Mesenchymal stem cell (in vitro differentiated cells and primary cell): ENCODE measurements at regions not wholly inside any gene's neighbourhood (a gene's known extent, or its start where the extent isn't known, plus 50 kb on each side); places are given as distances from the start of the nearest gene placed in this dataset.

ENCODE experiments used
- DNase-seq: peaks from one replicate; pipeline ENCODE4 v3.0.0-alpha.2; 2013
- H2AFZ ChIP-seq: one replicate; pipeline ENCODE4 v1.6.1; 2013; ENCODE audit warnings: low read depth, mild to moderate bottlenecking, control low read depth, inconsistent platforms, low read length, moderate library complexity
- H2AK5ac ChIP-seq: 2 replicates; pipeline ENCODE4 v1.6.1; 2013; ENCODE audit warnings: low read length, moderate library complexity, mild to moderate bottlenecking, inconsistent platforms; ENCODE audit not compliant: severe bottlenecking
- H2BK120ac ChIP-seq: one replicate; pipeline ENCODE4 v1.6.1; 2013; ENCODE audit warnings: low read depth, mild to moderate bottlenecking, inconsistent platforms, low read length, moderate library complexity
- H2BK12ac ChIP-seq, 2 experiments: one replicate each; pipeline ENCODE4 v1.6.1; 2013; ENCODE audit warnings: inconsistent platforms in 2 of 2, low read length in 2 of 2, mild to moderate bottlenecking in 2 of 2, moderate library complexity in 2 of 2, control low read depth in 1 of 2
- H2BK15ac ChIP-seq: one replicate; pipeline ENCODE4 v1.6.1; 2013; ENCODE audit warnings: mild to moderate bottlenecking, low read depth, inconsistent platforms; ENCODE audit not compliant: poor library complexity, severe bottlenecking
- H2BK5ac ChIP-seq: 2 replicates; pipeline ENCODE4 v1.6.1; 2013; ENCODE audit warnings: low read depth, mild to moderate bottlenecking, low read length, control low read depth, inconsistent platforms; ENCODE audit not compliant: poor library complexity, severe bottlenecking
- H3K14ac ChIP-seq, 2 experiments: one replicate each; pipeline ENCODE4 v1.6.1; 2013; ENCODE audit warnings: inconsistent platforms in 2 of 2, low read length in 2 of 2, control low read depth in 1 of 2, mild to moderate bottlenecking in 1 of 2, moderate library complexity in 1 of 2
- H3K18ac ChIP-seq, 2 experiments: one replicate each; pipeline ENCODE4 v1.6.1; 2013; ENCODE audit warnings: inconsistent platforms in 2 of 2, low read length in 2 of 2, control low read depth in 1 of 2, low read depth in 1 of 2, mild to moderate bottlenecking in 1 of 2
- H3K23ac ChIP-seq, 2 experiments: one replicate each; pipeline ENCODE4 v1.6.1; 2013; ENCODE audit warnings: inconsistent platforms in 2 of 2, low read length in 2 of 2, mild to moderate bottlenecking in 2 of 2, moderate library complexity in 2 of 2, control low read depth in 1 of 2
- H3K27ac ChIP-seq: 2 replicates; pipeline ENCODE4 v1.5.1; 2013; ENCODE audit warnings: mild to moderate bottlenecking, moderate library complexity, low read length, control low read depth, inconsistent platforms; ENCODE audit not compliant: poor library complexity, severe bottlenecking
- H3K27me3 ChIP-seq, 2 experiments: 2 replicates each; pipeline versions ENCODE4 v1.6.1 to v1.7.0; 2013; ENCODE audit warnings: low read length in 2 of 2, mild to moderate bottlenecking in 2 of 2, moderate library complexity in 2 of 2, control low read depth in 1 of 2, inconsistent platforms in 1 of 2; ENCODE audit not compliant: control insufficient read depth in 1 of 2, insufficient read depth in 1 of 2
- H3K36me3 ChIP-seq, 2 experiments: 2 replicates each; pipeline versions ENCODE4 v1.6.1 to v1.7.0; 2013; ENCODE audit warnings: low read length in 2 of 2, control low read depth in 1 of 2, inconsistent platforms in 1 of 2, low read depth in 1 of 2, mild to moderate bottlenecking in 1 of 2; ENCODE audit not compliant: insufficient read depth in 2 of 2, control insufficient read depth in 1 of 2
- H3K4ac ChIP-seq, 2 experiments: one replicate each; pipeline ENCODE4 v1.6.1; 2013; ENCODE audit warnings: inconsistent platforms in 2 of 2, low read length in 2 of 2, mild to moderate bottlenecking in 2 of 2, moderate library complexity in 2 of 2, control low read depth in 1 of 2, low read depth in 1 of 2
- H3K4me1 ChIP-seq: 2 replicates; pipeline ENCODE4 v1.6.1; 2013; ENCODE audit warnings: low read depth, low read length, control low read depth; ENCODE audit not compliant: control insufficient read depth, insufficient read depth
- H3K4me2 ChIP-seq: 2 replicates; pipeline ENCODE4 v1.6.1; 2013; ENCODE audit warnings: low read length, mild to moderate bottlenecking, inconsistent platforms; ENCODE audit not compliant: poor library complexity, severe bottlenecking
- H3K4me3 ChIP-seq, 2 experiments: 2 replicates each; pipeline versions ENCODE4 v1.5.1 to v1.7.0; 2013; ENCODE audit warnings: low read length in 2 of 2, mild to moderate bottlenecking in 2 of 2, control low read depth in 1 of 2, low read depth in 1 of 2; ENCODE audit not compliant: insufficient read depth in 1 of 2
- H3K79me1 ChIP-seq: replicated peaks from 2 replicates; pipeline ENCODE4 v1.6.1; 2013; ENCODE audit warnings: mild to moderate bottlenecking, control low read depth, low read length, inconsistent platforms; ENCODE audit not compliant: poor library complexity, severe bottlenecking
- H3K9ac ChIP-seq: 2 replicates; pipeline ENCODE4 v1.7.0; 2013; ENCODE audit warnings: mild to moderate bottlenecking, low read length, moderate library complexity
- H3K9me3 ChIP-seq: 2 replicates; pipeline ENCODE4 v1.7.0; 2013; ENCODE audit warnings: mild to moderate bottlenecking, low read length; ENCODE audit not compliant: control insufficient read depth
- H4K8ac ChIP-seq: one replicate; pipeline ENCODE4 v1.6.1; 2013; ENCODE audit warnings: inconsistent platforms, mild to moderate bottlenecking, low read length, moderate library complexity
- H4K91ac ChIP-seq: one replicate; pipeline ENCODE4 v1.6.1; 2013; ENCODE audit warnings: mild to moderate bottlenecking, low read length, inconsistent platforms
- WGBS: methylation state at CpG from one replicate; pipeline ENCODE4 v1.1.7; 2013; ENCODE audit warnings: mixed read lengths; 5-methylcytosine and 5-hydroxymethylcytosine counted together

GRCh38 chr4:138297743-138298405 is 55.7 kb upstream of the SLC7A11 start:
- Histone ChIP-seq H3K27me3 (no peaks in the 10 kb centered on the region), H3K9me3 (no peaks in the 10 kb centered on the region), H3K18ac (no peak overlapping the region), H3K4me3 (no peak overlapping the region), H2AK5ac (no peak overlapping the region), H4K91ac (no peak overlapping the region), H2BK15ac (no peak overlapping the region), H4K8ac (no peak overlapping the region), H3K23ac (no peak overlapping the region), H3K9ac (no peak overlapping the region), H2BK120ac (no peak overlapping the region), H3K4ac (no peak overlapping the region), H3K14ac (no peak overlapping the region), H2BK5ac (no peak overlapping the region), H2BK12ac (no peak overlapping the region), H3K4me2 (no peak overlapping the region), H3K36me3 (no peaks in the 10 kb centered on the region), H3K4me1 (no peaks in the 10 kb centered on the region), H3K27ac (no peak overlapping the region), H2AFZ (no peak overlapping the region), H3K79me1 (no peaks in the 10 kb centered on the region)
- 86% methylated on average over 2 of the region's 3 CpGs for WGBS
- no peak for DNase-seq

- H4K91ac ChIP-seq: no peak overlapping the region
- 97% methylated on average over 1 of the region's 3 CpGs for WGBS
Measured at GRCh38 chr4:138292321-138292720, 50.2 kb upstream of the SLC7A11 start.

More at GRCh38 chr4:138292321-138292720, 50.2 kb upstream of the SLC7A11 start:
- H4K8ac ChIP-seq: no peak overlapping the region
- no peak overlapping the region for H2BK12ac ChIP-seq
- H3K4ac ChIP-seq: no peak overlapping the region
- H3K4me3 ChIP-seq: no peak overlapping the region
- no peak overlapping the region for H2AFZ ChIP-seq
- H3K23ac ChIP-seq: no peak overlapping the region
- H3K18ac ChIP-seq: no peak overlapping the region
- DNase-seq: no peak
- H2BK5ac ChIP-seq: no peak overlapping the region
- H3K4me1 ChIP-seq: no peaks in the 10 kb centered on the region
- H2BK15ac ChIP-seq: no peak overlapping the region
- no peak overlapping the region for H2AK5ac ChIP-seq
- H3K79me1 ChIP-seq: no peaks in the 10 kb centered on the region
- no peaks in the 10 kb centered on the region for H3K27me3 ChIP-seq
- no peak overlapping the region for H3K14ac ChIP-seq
- H3K9me3 ChIP-seq: no peaks in the 10 kb centered on the region
- H3K36me3 ChIP-seq: no peaks in the 10 kb centered on the region
- H3K27ac ChIP-seq: no peak overlapping the region
- H3K9ac ChIP-seq: no peak overlapping the region
- H3K4me2 ChIP-seq: no peak overlapping the region
- H2BK120ac ChIP-seq: no peak overlapping the region
